ENCODE measurements at regions not wholly inside any gene's neighbourhood (a gene's known extent, or its start where the extent isn't known, plus 50 kb on each side); places are given as distances from the start of the nearest gene placed in this dataset.

GRCh38 chr5:122690266-122690665 is 84.6 kb upstream of the SNX2 start:
- TF ChIP-seq EZH2 (optimal IDR thresholded peaks at IDR 0.05; ENCODE audit: low read depth, low read length) (no peak), CTCF (IDR thresholded peaks at IDR 0.05; ENCODE audit: low read length) (no peak), EZH2phosphoT487 (IDR thresholded peaks at IDR 0.05; ENCODE audit: low read length) (no peak)

Data from MM.1S (cell line).